GM10266 (cell line): ENCODE measurements at regions not wholly inside any gene's neighbourhood (a gene's known extent, or its start where the extent isn't known, plus 50 kb on each side); places are given as distances from the start of the nearest gene placed in this dataset.

ENCODE experiments used
- DNase-seq: peaks from one replicate; pipeline ENCODE4 v3.0.0; 2012; ENCODE audit errors: extremely low spot score
- CTCF ChIP-seq: IDR thresholded peaks from 2 replicates; pipeline ENCODE4 v1.5.1; 2012; ENCODE audit warnings: mild to moderate bottlenecking, low read depth; ENCODE audit not compliant: control insufficient read depth, insufficient read depth; ENCODE audit errors: missing control alignments

GRCh38 chr18:34978533-34978893, 62.7 kb upstream of the MAPRE2 start:
- peak; percentile 6 for DNase-seq
- no peak for TF ChIP-seq CTCF

GRCh38 chr18:34978953-34979608, 62.1 kb upstream of the MAPRE2 start:
- peak; percentile 33 for DNase-seq
- TF ChIP-seq CTCF = no peak

GRCh38 chr18:34981487-34981886, 59.7 kb upstream of the MAPRE2 start:
- no peak for TF ChIP-seq CTCF
- no peak for DNase-seq

- DNase-seq = no peak
- no peak for TF ChIP-seq CTCF
Observed at GRCh38 chr18:34985963-34986362, 55.2 kb upstream of the MAPRE2 start.

GRCh38 chr18:34990597-34990996, 50.6 kb upstream of the MAPRE2 start:
- TF ChIP-seq CTCF = no peak
- DNase-seq = no peak

GRCh38 chr18:34991152-34991551, 50.1 kb upstream of the MAPRE2 start:
- TF ChIP-seq CTCF = no peak
- no peak for DNase-seq
